IMR-90 (cell line): ENCODE measurements at regions not wholly inside any gene's neighbourhood (a gene's known extent, or its start where the extent isn't known, plus 50 kb on each side); places are given as distances from the start of the nearest gene placed in this dataset.

Experiments
- ATAC-seq: fragments of 200-7000 bp; cut with Tn5 transposase; 2 replicates; pipeline ENCODE4 v1.9.1; 2020; ENCODE audit warnings: low read depth, mild to moderate bottlenecking, moderate library complexity
- BruUV-seq: library from RNA; stranded (reverse); fragments of 400-500 nt; replicated peaks from 2 replicates; lab custom pipeline; 2021; lab: Mats Ljungman, UMichigan
- CTCF ChIA-PET: fragments of 300-600 bp; formaldehyde crosslinking; extraction: SDS; loops from one replicate; lab custom pipeline; 2021; ENCODE audit warnings: antibody characterized with exemption; lab: Yijun Ruan, JAX
- POLR2A ChIA-PET: fragments of 300-600 bp; sonication (Branson Sonifier 250); formaldehyde crosslinking; loops from one replicate; lab custom pipeline; 2022; ENCODE audit warnings: antibody characterized with exemption; ENCODE audit not compliant: unreplicated experiment; lab: Charles Lee
- DNase-seq: peaks from one replicate; pipeline ENCODE4 v3.0.0; 2013
- H2AFZ ChIP-seq: replicated peaks from 2 replicates; pipeline ENCODE3; 2013; ENCODE audit warnings: low read length, mild to moderate bottlenecking; ENCODE audit not compliant: poor library complexity
- H2AK5ac ChIP-seq: 2 replicates; pipeline ENCODE4 v1.6.1; 2013; ENCODE audit warnings: low read depth, low read length, inconsistent platforms
- H2AK9ac ChIP-seq: replicated peaks from 2 replicates; pipeline ENCODE3; 2013; ENCODE audit warnings: mild to moderate bottlenecking, low read depth, low read length, moderate library complexity; ENCODE audit not compliant: poor library complexity
- H2BK120ac ChIP-seq: 2 replicates; pipeline ENCODE4 v1.6.1; 2013; ENCODE audit warnings: low read depth, low read length, inconsistent platforms
- H2BK15ac ChIP-seq: 3 replicates; pipeline ENCODE4 v1.6.1; 2013; ENCODE audit warnings: low read depth, low read length, inconsistent platforms
- H2BK20ac ChIP-seq: 2 replicates; pipeline ENCODE4 v1.6.1; 2013; ENCODE audit warnings: low read depth, mild to moderate bottlenecking, inconsistent platforms, low read length, moderate library complexity
- H2BK5ac ChIP-seq: 2 replicates; pipeline ENCODE4 v1.6.1; 2013; ENCODE audit warnings: mild to moderate bottlenecking, low read depth, low read length, inconsistent platforms; ENCODE audit not compliant: poor library complexity, severe bottlenecking
- H3K14ac ChIP-seq: replicated peaks from 2 replicates; pipeline ENCODE4 v1.6.1; 2013; ENCODE audit warnings: low read depth, low read length, inconsistent platforms
- H3K18ac ChIP-seq: 2 replicates; pipeline ENCODE4 v1.6.1; 2013; ENCODE audit warnings: low read depth, low read length, control low read depth
- H3K23ac ChIP-seq: 2 replicates; pipeline ENCODE4 v1.6.1; 2013; ENCODE audit warnings: low read depth, low read length, inconsistent platforms
- H3K27ac ChIP-seq: 2 replicates; pipeline ENCODE4 v1.5.1; 2013; ENCODE audit warnings: mild to moderate bottlenecking, control low read depth, low read length; ENCODE audit not compliant: insufficient read depth
- H3K27me3 ChIP-seq: 2 replicates; pipeline ENCODE4 v1.6.1; 2013; ENCODE audit warnings: low read length; ENCODE audit not compliant: control insufficient read depth, insufficient read depth
- H3K36me3 ChIP-seq: 2 replicates; pipeline ENCODE4 v1.6.1; 2013; ENCODE audit warnings: low read length, mixed read lengths; ENCODE audit not compliant: control insufficient read depth, insufficient read depth
- H3K4ac ChIP-seq: 2 replicates; pipeline ENCODE4 v1.6.1; 2013; ENCODE audit warnings: low read depth, low read length, inconsistent platforms
- H3K4me1 ChIP-seq: 2 replicates; pipeline ENCODE4 v1.6.1; 2013; ENCODE audit warnings: low read length, mixed read lengths; ENCODE audit not compliant: control insufficient read depth, insufficient read depth
- H3K4me2 ChIP-seq: 2 replicates; pipeline ENCODE4 v1.6.1; 2013; ENCODE audit warnings: low read depth, mild to moderate bottlenecking, control low read depth, low read length, moderate library complexity
- H3K4me3 ChIP-seq: 2 replicates; pipeline ENCODE4 v1.5.1; 2013; ENCODE audit warnings: low read depth, mild to moderate bottlenecking, control low read depth, low read length, moderate library complexity; ENCODE audit not compliant: insufficient read depth
- H3K56ac ChIP-seq: 2 replicates; pipeline ENCODE4 v1.6.1; 2013; ENCODE audit warnings: low read length, inconsistent platforms; ENCODE audit not compliant: insufficient read depth; ENCODE audit errors: extremely low read depth
- H3K79me1 ChIP-seq, 2 experiments: 2 replicates each; pipeline ENCODE4 v1.6.1; 2013; ENCODE audit warnings: low read length in 2 of 2, inconsistent platforms in 1 of 2, low read depth in 1 of 2
- H3K9ac ChIP-seq: 2 replicates; pipeline ENCODE4 v1.6.1; 2013; ENCODE audit warnings: low read depth, low read length, control low read depth
- H3K9me1 ChIP-seq: 2 replicates; pipeline ENCODE4 v1.6.1; 2013; ENCODE audit warnings: low read length, inconsistent platforms; ENCODE audit not compliant: insufficient read depth
- H3K9me3 ChIP-seq: 2 replicates; pipeline ENCODE4 v1.6.1; 2013; ENCODE audit warnings: low read length; ENCODE audit not compliant: control insufficient read depth, insufficient read depth
- H4K20me1 ChIP-seq: 2 replicates; pipeline ENCODE4 v1.6.1; 2013; ENCODE audit warnings: low read length, inconsistent platforms; ENCODE audit not compliant: insufficient read depth
- H4K5ac ChIP-seq: 2 replicates; pipeline ENCODE4 v1.6.1; 2013; ENCODE audit warnings: mild to moderate bottlenecking, low read depth, low read length, control low read depth
- H4K8ac ChIP-seq, 2 experiments: 2 replicates each; pipeline ENCODE4 v1.6.1; 2013; ENCODE audit warnings: low read depth in 2 of 2, low read length in 2 of 2, control low read depth in 1 of 2, inconsistent platforms in 1 of 2
- H4K91ac ChIP-seq: 2 replicates; pipeline ENCODE4 v1.6.1; 2013; ENCODE audit warnings: low read depth, low read length, inconsistent platforms; ENCODE audit not compliant: insufficient read depth
- CHD1 ChIP-seq: IDR thresholded peaks from 2 replicates; pipeline ENCODE4 v1.6.1; 2012; ENCODE audit warnings: low read depth, low read length, improper control_type of control experiment
- CTCF ChIP-seq: conservative IDR thresholded peaks from 2 replicates; pipeline ENCODE4 v1.5.1; 2012; ENCODE audit warnings: mild to moderate bottlenecking, low read depth, low read length, improper control_type of control experiment
- ELK1 ChIP-seq: fragments of 150-350 bp; IDR thresholded peaks from 2 replicates; pipeline ENCODE4 v1.6.1; 2016; ENCODE audit warnings: low read depth, mild to moderate bottlenecking, low read length, moderate library complexity, borderline replicate concordance
- MAFK ChIP-seq: IDR thresholded peaks from 2 replicates; pipeline ENCODE4 v1.6.1; 2012; ENCODE audit warnings: low read depth, low read length, improper control_type of control experiment
- MXI1 ChIP-seq: IDR thresholded peaks from 2 replicates; pipeline ENCODE4 v1.6.1; 2012; ENCODE audit warnings: low read depth, mild to moderate bottlenecking, low read length, moderate library complexity, borderline replicate concordance
- NFE2L2 ChIP-seq: fragments of 150-350 bp; IDR thresholded peaks from 2 replicates; pipeline ENCODE4 v1.6.1; 2016; ENCODE audit warnings: low read depth, mild to moderate bottlenecking, low read length
- RCOR1 ChIP-seq: IDR thresholded peaks from 2 replicates; pipeline ENCODE4 v1.6.1; 2012; ENCODE audit warnings: mild to moderate bottlenecking, low read length, improper control_type of control experiment; ENCODE audit not compliant: insufficient replicate concordance
- RFX5 ChIP-seq: IDR thresholded peaks from 2 replicates; pipeline ENCODE4 v1.8.0; 2012; ENCODE audit warnings: low read depth, mild to moderate bottlenecking, low read length, moderate library complexity
- SMC3 ChIP-seq: fragments of 150-350 bp; IDR thresholded peaks from 2 replicates; pipeline ENCODE4 v1.6.1; 2016; ENCODE audit warnings: low read depth, mild to moderate bottlenecking, antibody characterized with exemption, low read length, moderate library complexity
- WGBS, 2 experiments: methylation state at CpG; one replicate each; pipeline versions ENCODE4 v1.1.5 to v1.1.7; 2013; ENCODE audit warnings: missing lambda C conversion rate in 2 of 2; ENCODE audit not compliant: insufficient read length in 1 of 2; ENCODE audit errors: extremely low coverage in 2 of 2; 5-methylcytosine and 5-hydroxymethylcytosine counted together
- dilution Hi-C: fragments of 300-500 bp; cut with HindIII; formaldehyde crosslinking; loops from one replicate; pipeline ENCODE4 v1.14.3; 2018; ENCODE audit warnings: low sequenced_read_pairs; ENCODE audit not compliant: unreplicated experiment
- in situ Hi-C: fragments of 300-500 bp; cut with MboI; formaldehyde crosslinking; loops from 3 replicates; pipeline ENCODE4 v1.14.3; 2019; ENCODE audit warnings: low sequenced_read_pairs, inconsistent platforms, mixed read lengths
- intact Hi-C: fragments of 100-400 bp; cut with micrococcal nuclease; formaldehyde crosslinking; loops from 2 replicates; pipeline ENCODE4 v1.10.0; 2022

DNA sequence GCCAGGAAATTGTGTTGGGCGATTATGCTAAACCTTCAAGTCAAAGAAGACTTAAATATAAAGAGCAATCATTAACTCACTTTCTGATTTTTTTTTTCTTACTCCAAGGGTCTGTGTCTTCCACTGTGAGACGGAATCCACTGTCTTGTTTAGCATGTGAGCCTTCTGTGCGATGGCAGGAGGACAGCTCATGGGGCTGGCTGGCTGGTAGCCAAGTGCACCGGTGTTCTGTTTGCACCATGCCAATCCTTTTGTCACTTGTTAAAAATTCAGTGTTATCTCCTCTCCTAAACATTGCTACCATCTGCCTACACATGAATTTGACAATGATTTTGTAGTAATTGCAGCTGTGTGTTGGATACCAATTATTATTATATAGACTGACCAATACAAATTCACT lies 1056.3 kb upstream of the IGFBP7 start:
- no peak overlapping the region for H2AFZ ChIP-seq
- TF ChIP-seq RCOR1 (no peak), CHD1 (no peak), CTCF (no peak), NFE2L2 (no peak), MXI1 (no peak), RFX5 (no peak), MAFK (no peak), SMC3 (no peak), ELK1 (no peak)
- H3K4me1 ChIP-seq = no peaks in the 10 kb centered on the region
- H2BK20ac ChIP-seq = no peak overlapping the region
- intact Hi-C loops = no loop called here
- dilution Hi-C loops = no loop called here
- peaks cover 2% of the 10 kb centered on the region; the same call in 1 of the 2 replicates for H3K9me3 ChIP-seq
- no peak overlapping the region for H4K91ac ChIP-seq
- POLR2A ChIA-PET = no interaction called here
- no peak overlapping the region for H3K56ac ChIP-seq
- H2BK15ac ChIP-seq = no peak overlapping the region
- H3K79me1 ChIP-seq = no peaks in the 10 kb centered on the region
- H3K23ac ChIP-seq = no peak overlapping the region
- no peak overlapping the region for H4K8ac ChIP-seq
- no peak overlapping the region for H3K27ac ChIP-seq
- H3K4ac ChIP-seq = no peak overlapping the region
- H3K14ac ChIP-seq = no peak overlapping the region
- H3K4me3 ChIP-seq = no peak overlapping the region
- no peak overlapping the region for H2AK5ac ChIP-seq
- H4K5ac ChIP-seq = no peak overlapping the region
- H3K27me3 ChIP-seq = no peaks in the 10 kb centered on the region
- no peak overlapping the region for H3K18ac ChIP-seq
- no peak for DNase-seq
- no peak for ATAC-seq
- CTCF ChIA-PET = no interaction called here
- H2BK120ac ChIP-seq = no peak overlapping the region
- no peaks in the 10 kb centered on the region for H4K20me1 ChIP-seq
- BruUV-seq = no TSS peak
- H3K4me2 ChIP-seq = no peak overlapping the region
- no peaks in the 10 kb centered on the region for H3K9me1 ChIP-seq
- no peak overlapping the region for H2BK5ac ChIP-seq
- WGBS, 2 experiments = no CpG with 5 or more reads among the region's 4 CpGs
- no peak overlapping the region for H2AK9ac ChIP-seq
- H3K9ac ChIP-seq = no peak overlapping the region
- no peaks in the 10 kb centered on the region for H3K36me3 ChIP-seq
- in situ Hi-C loops = no loop called here
